HG03175 (cell line): ENCODE measurements at regions not wholly inside any gene's neighbourhood (a gene's known extent, or its start where the extent isn't known, plus 50 kb on each side); places are given as distances from the start of the nearest gene placed in this dataset.
"Not testable (repeated sequence)": the region's sequence is repeated elsewhere in the genome, so short reads cannot be mapped to it uniquely, and the experiment has no call there.

Source experiments
- ATAC-seq: cut with Tn5 transposase; IDR thresholded peaks from one replicate; pipeline ENCODE4 v1.9.1; 2021; ENCODE audit warnings: mild to moderate bottlenecking, moderate library complexity; ENCODE audit not compliant: unreplicated experiment

- ATAC-seq = no peak
Measured at GRCh38 chr15:95162967-95163531, 931.7 kb downstream of the MCTP2 start.

GRCh38 chr15:95168152-95168551 is 936.8 kb downstream of the MCTP2 start:
- ATAC-seq = no peak

DNA sequence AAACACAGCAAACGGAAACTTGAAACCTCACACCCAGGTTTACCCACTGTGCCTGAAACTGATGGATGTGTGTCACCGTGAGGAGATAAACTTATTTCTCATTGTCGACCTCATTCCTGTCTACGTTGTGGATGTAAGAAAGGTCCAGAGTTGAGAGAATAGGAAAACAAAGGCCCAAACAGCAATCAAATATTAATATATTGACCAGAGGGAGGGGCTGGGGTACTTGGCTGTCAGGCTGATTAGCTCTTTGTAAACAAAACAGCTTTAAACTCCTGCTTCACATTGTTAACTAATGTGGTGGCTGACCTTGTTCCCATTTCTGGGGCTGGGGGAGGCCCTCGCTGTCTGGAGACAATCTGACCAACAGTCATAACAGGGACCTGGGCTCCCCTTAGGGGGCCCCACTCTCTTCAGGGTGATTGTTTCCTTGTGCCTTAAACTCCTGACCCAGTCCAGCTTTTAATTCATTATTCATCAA is 937.6 kb downstream of the MCTP2 start:
- no peak for ATAC-seq

DNA sequence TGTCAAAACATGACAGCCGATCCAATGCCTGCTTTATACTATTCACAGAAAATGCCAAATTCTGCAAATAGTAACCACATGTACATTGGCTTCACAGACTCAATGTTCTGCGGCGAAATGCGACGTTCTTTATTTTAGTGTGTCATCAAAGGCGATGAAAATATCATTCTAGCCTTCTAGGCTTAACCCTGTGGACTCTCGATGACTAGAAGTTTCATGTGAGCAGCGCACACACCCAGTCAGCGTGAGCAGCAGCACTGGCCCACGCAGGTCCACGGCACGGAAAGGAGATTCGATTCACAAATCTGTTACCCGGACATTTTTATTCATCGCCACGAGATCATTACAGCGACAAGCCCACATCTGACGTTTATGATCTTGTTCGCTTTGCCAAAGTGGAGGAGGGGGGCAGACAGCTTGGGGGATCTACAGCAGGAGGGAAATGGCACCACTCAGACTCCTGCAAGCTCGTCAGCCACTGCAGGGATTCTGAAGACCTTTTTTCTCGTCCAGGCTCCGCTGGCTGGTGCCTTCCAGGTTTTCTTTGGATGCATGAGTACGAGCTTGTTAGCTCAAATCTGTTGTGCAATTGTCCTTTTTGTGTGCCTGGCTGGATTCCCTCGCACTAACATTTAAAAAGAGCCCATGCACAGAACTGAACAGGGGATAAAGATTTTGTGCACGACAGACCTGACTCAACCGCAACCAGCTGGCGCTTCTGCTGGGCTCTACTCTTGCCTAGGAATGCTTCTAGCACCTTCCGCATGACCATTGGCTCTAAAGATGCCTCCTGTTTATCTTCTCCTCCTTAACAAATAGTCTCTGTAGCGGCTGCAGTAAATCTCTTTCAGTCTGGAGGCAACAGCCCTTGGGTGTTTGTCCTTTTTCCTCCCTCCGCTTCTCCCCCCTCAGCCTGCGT is 938.4 kb downstream of the MCTP2 start:
- ATAC-seq = no peak

GRCh38 chr15:95170561-95171380 is 939.4 kb downstream of the MCTP2 start:
- no peak for ATAC-seq

GRCh38 chr15:95171564-95171963 is 940.2 kb downstream of the MCTP2 start:
- ATAC-seq = no peak

GRCh38 chr15:95174301-95175259 is 943.2 kb downstream of the MCTP2 start:
- no peak for ATAC-seq

DNA sequence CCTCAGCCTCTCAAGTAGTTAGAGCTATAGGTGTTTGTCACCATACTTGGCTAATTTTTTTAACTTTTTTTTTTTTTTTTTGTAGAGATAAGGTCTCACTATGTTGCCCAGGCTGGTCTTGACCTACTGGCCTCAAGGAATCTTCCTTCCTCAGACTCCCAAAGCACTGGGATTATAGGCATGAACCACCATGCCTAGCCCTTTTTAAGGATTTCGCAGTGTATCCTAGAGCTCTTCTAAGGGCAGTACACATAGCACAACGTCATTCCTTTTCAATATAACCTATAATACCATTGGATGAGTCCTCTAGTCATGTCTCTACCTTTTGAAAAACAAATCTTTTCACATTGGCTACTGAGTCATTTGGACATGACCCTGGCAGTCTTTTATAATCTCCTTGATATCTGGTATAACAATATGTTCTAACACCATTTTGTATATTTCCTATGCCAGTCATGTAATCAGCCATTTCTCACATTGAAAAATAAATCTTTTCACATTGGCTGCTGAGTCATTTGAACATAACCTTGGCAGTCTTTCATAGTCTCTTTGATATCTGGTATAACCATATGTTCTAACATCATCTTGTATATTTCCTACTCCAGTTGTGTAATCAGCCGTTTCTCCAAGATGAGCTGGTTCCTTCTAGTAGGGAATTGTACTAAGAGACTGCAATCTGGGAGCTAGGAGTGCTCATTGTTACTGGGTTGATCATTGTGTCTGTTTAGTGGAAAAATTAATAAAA is 944.7 kb downstream of the MCTP2 start:
- ATAC-seq = no peak

GRCh38 chr15:95176794-95177577 is 945.6 kb downstream of the MCTP2 start:
- ATAC-seq = no peak

- ATAC-seq = no peak
Measured at GRCh38 chr15:95180530-95180929, 949.2 kb downstream of the MCTP2 start.

DNA sequence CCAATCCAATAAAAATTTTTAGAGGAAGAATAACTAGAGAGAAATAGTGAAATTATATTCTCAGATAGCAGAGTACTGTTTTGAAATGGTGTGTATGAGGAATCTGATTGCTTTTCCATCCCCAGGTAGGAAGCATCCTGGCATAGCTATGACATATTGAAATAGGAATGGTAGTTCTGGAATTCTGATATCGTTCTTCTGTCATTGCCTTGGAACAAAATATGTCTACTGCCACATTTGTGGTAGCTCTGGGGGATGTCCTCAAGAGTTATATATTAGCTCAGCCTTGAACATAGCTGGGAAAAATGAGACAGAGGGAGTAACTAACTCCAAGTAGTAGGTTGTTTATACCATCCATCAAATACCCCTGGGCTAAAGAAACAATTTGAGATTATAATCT is 950.7 kb downstream of the MCTP2 start:
- no peak for ATAC-seq

DNA sequence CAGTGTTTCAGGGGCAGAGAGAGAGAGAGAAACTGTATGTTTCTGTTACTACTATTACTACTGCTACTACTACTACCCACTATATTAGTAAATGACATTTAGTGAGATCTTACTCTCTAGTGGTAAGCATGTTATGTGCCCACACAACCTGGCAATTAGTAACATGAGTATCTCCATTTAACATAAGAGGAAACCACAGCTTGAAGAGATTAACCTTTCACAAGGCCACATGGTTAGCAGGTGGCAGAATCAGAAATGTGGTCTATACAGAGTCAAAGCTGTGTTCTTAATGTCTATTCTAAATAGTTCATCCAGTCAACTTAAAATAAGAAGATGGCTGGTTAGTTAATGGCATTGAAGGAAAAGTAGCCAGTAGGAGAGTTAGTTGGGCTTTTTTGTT is 961.6 kb downstream of the MCTP2 start:
- no peak for ATAC-seq

GRCh38 chr15:95194746-95195145 is 963.4 kb downstream of the MCTP2 start:
- ATAC-seq = no peak

DNA sequence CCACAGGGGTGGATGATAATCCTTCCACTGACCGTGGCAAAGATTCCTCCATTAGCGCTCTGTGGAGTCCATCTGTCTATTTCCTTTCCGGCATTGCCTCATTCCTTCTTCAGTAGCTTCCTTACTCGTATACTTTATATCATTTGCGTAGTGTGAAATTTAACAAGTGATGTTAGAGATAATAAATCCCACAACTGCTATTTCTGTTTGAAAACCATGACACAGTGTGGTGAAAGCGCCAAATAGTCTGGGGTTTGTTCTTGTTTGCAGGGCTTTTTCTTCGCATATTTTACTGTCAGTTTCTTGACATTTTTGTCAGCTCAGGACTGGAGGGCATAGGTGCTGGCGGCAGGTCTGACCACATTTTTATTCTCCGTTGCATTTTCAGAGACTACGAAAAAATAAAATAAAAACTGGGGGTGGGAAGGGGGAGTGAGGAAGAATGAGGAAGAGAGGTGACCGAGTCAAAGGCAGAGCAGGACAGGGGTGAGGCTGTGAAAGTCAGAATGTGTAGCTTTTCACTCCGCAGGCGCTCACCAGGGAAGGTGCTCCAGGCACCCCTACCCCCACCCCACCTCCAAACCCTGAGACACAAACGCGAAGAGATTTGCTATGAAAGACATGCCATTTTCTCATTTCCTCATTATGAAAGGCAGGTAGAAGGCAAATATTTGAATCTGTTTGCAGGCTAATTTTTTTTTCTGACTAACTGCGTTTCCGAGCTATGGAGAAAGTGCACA is 965.0 kb downstream of the MCTP2 start:
- no peak for ATAC-seq

- ATAC-seq = no peak
Measured at GRCh38 chr15:95202569-95203349, 971.4 kb downstream of the MCTP2 start.

DNA sequence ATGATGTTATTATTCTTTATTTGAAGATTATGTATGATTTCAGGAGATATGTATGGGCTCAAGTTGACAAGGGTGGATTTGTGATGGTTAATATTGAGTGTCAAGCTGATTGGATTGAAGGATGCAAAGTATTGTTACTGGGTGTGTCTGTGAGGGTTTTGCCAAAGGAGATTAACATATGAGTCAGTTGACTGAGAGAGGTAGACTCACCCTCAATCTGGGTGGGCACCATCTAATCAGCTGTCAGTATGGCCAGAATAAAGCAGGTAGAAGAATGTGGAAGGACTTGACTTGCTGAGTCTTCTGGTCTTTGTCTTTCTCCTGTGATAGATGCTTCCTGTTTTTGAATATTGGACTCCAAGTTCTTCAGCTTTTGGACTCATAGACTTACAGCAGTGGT is 973.7 kb downstream of the MCTP2 start:
- ATAC-seq = no peak

DNA sequence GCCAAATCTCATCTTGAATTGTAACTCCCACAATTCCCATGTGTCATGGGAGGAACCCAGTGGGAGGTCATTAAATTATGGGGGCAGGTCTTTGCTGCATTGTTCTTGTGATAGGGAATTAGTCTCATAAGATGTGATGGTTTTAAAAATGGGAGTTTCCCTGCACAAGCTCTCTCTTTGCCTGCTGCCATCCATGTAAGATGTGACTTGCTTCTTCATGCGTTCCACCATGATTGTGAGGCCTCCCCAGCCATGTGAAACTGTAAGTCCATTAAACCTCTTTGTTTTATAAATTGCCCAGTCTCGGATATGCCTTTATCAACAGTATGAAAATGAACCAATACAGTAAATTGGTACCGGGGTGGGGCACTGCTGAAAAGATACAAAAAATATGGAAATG is 974.5 kb downstream of the MCTP2 start:
- not testable (repeated sequence) for ATAC-seq
